ENCODE measurements at regions not wholly inside any gene's neighbourhood (a gene's known extent, or its start where the extent isn't known, plus 50 kb on each side); places are given as distances from the start of the nearest gene placed in this dataset.

DNA sequence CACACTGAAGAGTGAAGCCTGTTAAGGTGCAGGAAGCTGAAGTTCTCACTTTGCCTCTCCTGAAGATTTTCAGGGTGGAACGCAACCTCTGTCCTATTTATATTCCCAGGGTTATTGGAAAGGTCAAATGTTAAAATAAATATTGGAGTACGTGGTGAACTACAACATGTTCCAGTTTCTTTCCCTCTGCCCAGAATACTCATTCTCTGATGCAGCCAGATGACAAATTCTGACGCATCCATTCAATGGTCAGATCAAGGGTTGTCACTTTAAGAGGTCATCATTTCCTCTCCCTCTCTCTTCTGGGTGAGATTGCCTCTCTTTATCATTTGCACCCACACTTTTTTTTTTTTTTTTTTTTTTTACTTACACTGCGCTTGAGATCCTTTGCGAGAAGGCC is 277.1 kb downstream of the BRINP1 start:
- Histone ChIP-seq H3K9ac (ENCODE audit: low read length) (no peak overlapping the region), H3K9me3 (ENCODE audit: low read length) (no peaks in the 10 kb centered on the region), H2AFZ (ENCODE audit: low read length) (no peak overlapping the region), H3K4me1 (ENCODE audit: insufficient read depth, low read length, severe bottlenecking) (no peaks in the 10 kb centered on the region), H3K27ac (ENCODE audit: low read depth, low read length, poor library complexity, severe bottlenecking) (no peak overlapping the region), H4K20me1 (ENCODE audit: insufficient read depth, low read length) (no peaks in the 10 kb centered on the region), H3K9me2 (ENCODE audit: low read depth, low read length) (no peaks in the 10 kb centered on the region), H3K4me2 (ENCODE audit: low read length) (no peak overlapping the region), H3K4me3 (ENCODE audit: low read depth, low read length, poor library complexity, severe bottlenecking) (no peak overlapping the region), H3K79me2 (ENCODE audit: insufficient read depth, low read length) (no peaks in the 10 kb centered on the region), H3K27me3 (ENCODE audit: insufficient read depth, low read length) (no peaks in the 10 kb centered on the region), H3K36me3 (ENCODE audit: insufficient read depth, low read length) (no peaks in the 10 kb centered on the region), H3F3A (ENCODE audit: insufficient read depth, low read length) (no peaks in the 10 kb centered on the region)
- TF ChIP-seq, protein P1, sequence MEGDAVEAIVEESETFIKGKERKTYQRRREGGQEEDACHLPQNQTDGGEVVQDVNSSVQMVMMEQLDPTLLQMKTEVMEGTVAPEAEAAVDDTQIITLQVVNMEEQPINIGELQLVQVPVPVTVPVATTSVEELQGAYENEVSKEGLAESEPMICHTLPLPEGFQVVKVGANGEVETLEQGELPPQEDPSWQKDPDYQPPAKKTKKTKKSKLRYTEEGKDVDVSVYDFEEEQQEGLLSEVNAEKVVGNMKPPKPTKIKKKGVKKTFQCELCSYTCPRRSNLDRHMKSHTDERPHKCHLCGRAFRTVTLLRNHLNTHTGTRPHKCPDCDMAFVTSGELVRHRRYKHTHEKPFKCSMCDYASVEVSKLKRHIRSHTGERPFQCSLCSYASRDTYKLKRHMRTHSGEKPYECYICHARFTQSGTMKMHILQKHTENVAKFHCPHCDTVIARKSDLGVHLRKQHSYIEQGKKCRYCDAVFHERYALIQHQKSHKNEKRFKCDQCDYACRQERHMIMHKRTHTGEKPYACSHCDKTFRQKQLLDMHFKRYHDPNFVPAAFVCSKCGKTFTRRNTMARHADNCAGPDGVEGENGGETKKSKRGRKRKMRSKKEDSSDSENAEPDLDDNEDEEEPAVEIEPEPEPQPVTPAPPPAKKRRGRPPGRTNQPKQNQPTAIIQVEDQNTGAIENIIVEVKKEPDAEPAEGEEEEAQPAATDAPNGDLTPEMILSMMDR (IDR thresholded peaks at IDR 0.05; ENCODE audit: low read length): no peak

DNA sequence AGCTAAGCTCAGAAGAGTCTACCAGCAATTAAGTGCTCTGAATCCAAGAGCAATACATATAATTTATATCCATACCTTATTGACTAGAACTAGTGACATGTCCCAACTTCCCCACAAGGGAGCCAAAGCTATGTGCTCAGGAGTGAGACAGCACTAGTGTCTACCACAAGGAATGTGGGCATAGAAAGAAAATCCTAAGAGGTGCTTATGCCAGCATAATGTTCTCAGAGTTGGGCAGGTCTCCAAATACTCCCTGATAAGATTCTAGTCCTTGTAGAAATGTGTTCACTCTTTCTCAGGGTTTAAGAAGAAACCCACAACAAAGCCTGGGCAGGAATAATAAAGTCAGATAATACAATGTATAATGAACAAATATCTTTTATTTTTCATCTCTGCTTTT is 275.1 kb downstream of the BRINP1 start:
- no peaks in the 10 kb centered on the region for H4K20me1 ChIP-seq (ENCODE audit: insufficient read depth, low read length)
- H3K79me2 ChIP-seq (ENCODE audit: insufficient read depth, low read length): no peaks in the 10 kb centered on the region
- no peak overlapping the region for H3K27ac ChIP-seq (ENCODE audit: low read depth, low read length, poor library complexity, severe bottlenecking)
- no peaks in the 10 kb centered on the region for H3K4me1 ChIP-seq (ENCODE audit: insufficient read depth, low read length, severe bottlenecking)
- no peaks in the 10 kb centered on the region for H3K9me3 ChIP-seq (ENCODE audit: low read length)
- no peak overlapping the region for H3K4me3 ChIP-seq (ENCODE audit: low read depth, low read length, poor library complexity, severe bottlenecking)
- no peaks in the 10 kb centered on the region for H3K9me2 ChIP-seq (ENCODE audit: low read depth, low read length)
- no peaks in the 10 kb centered on the region for H3F3A ChIP-seq (ENCODE audit: insufficient read depth, low read length)
- no peaks in the 10 kb centered on the region for H3K27me3 ChIP-seq (ENCODE audit: insufficient read depth, low read length)
- H3K4me2 ChIP-seq (ENCODE audit: low read length): no peak overlapping the region
- H3K36me3 ChIP-seq (ENCODE audit: insufficient read depth, low read length): no peaks in the 10 kb centered on the region
- H3K9ac ChIP-seq (ENCODE audit: low read length): no peak overlapping the region
- no peak overlapping the region for H2AFZ ChIP-seq (ENCODE audit: low read length)
- TF ChIP-seq, protein P1 (IDR thresholded peaks at IDR 0.05; ENCODE audit: low read length): no peak
- TF ChIP-seq EZH2 (IDR thresholded peaks at IDR 0.05; ENCODE audit: borderline replicate concordance, low read length): no peak

DNA sequence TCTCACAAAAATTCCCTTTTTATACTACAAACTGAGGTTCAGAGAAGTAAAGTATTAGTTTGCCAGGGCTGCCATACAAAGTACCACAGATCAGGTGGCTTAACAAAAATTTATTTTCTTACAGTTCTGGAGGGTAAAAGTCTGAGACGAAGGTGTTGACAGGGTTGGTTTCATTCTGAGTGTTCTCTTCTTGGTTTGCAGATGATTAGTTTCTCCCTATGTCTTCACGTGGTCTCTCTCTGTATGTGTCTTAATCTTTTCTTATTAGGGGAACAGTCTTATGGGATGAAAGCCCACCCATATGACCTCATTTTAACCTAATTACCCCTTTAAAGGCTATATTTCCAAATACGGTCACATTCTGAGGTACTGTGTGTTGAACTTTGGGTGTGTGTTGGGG is 274.2 kb downstream of the BRINP1 start:
- H3K27me3 ChIP-seq (ENCODE audit: insufficient read depth, low read length): no peaks in the 10 kb centered on the region
- no peaks in the 10 kb centered on the region for H3F3A ChIP-seq (ENCODE audit: insufficient read depth, low read length)
- H3K9me3 ChIP-seq (ENCODE audit: low read length): no peaks in the 10 kb centered on the region
- no peaks in the 10 kb centered on the region for H4K20me1 ChIP-seq (ENCODE audit: insufficient read depth, low read length)
- H3K9me2 ChIP-seq (ENCODE audit: low read depth, low read length): no peaks in the 10 kb centered on the region
- H3K9ac ChIP-seq (ENCODE audit: low read length): no peak overlapping the region
- H3K4me2 ChIP-seq (ENCODE audit: low read length): no peak overlapping the region
- no peak overlapping the region for H3K27ac ChIP-seq (ENCODE audit: low read depth, low read length, poor library complexity, severe bottlenecking)
- no peak overlapping the region for H3K4me3 ChIP-seq (ENCODE audit: low read depth, low read length, poor library complexity, severe bottlenecking)
- no peaks in the 10 kb centered on the region for H3K79me2 ChIP-seq (ENCODE audit: insufficient read depth, low read length)
- no peaks in the 10 kb centered on the region for H3K4me1 ChIP-seq (ENCODE audit: insufficient read depth, low read length, severe bottlenecking)
- TF ChIP-seq, protein P1 (IDR thresholded peaks at IDR 0.05; ENCODE audit: low read length): no peak
- TF ChIP-seq EZH2 (IDR thresholded peaks at IDR 0.05; ENCODE audit: borderline replicate concordance, low read length): no peak
- H2AFZ ChIP-seq (ENCODE audit: low read length): no peak overlapping the region
- H3K36me3 ChIP-seq (ENCODE audit: insufficient read depth, low read length): no peaks in the 10 kb centered on the region

Data from OCI-LY1 (cell line).